Upper lobe of left lung (tissue), 6 donors: ENCODE measurements at regions not wholly inside any gene's neighbourhood (a gene's known extent, or its start where the extent isn't known, plus 50 kb on each side); places are given as distances from the start of the nearest gene placed in this dataset.

ENCODE experiments used
- ATAC-seq, 2 donors: fragments of 200-7000 bp; cut with Tn5 transposase; one replicate each; pipeline ENCODE4 v1.9.1; 2022; ENCODE audit warnings: mild to moderate bottlenecking in 2 of 2, moderate library complexity in 2 of 2; ENCODE audit not compliant: low FRiP score in 2 of 2
- DNase-seq, 2 donors: peaks; one replicate each; pipeline ENCODE4 v3.0.0-alpha.2; 2019 to 2020
- H3K27ac ChIP-seq, 4 donors: fragments of 200-600 bp; sonication (generic); one replicate each; pipeline ENCODE4 v1.5.1; 2016 to 2019
- H3K27me3 ChIP-seq, 4 donors: fragments of 200-600 bp; sonication (generic); one replicate each; pipeline ENCODE4 v1.5.1; 2017 to 2019
- H3K36me3 ChIP-seq, 4 donors: fragments of 200-600 bp; sonication (generic); one replicate each; pipeline ENCODE4 v1.5.1; 2016 to 2019
- H3K4me1 ChIP-seq, 4 donors: fragments of 200-600 bp; sonication (generic); one replicate each; pipeline ENCODE4 v1.5.1; 2018 to 2019
- H3K4me3 ChIP-seq, 4 donors: fragments of 200-600 bp; sonication (generic); one replicate each; pipeline ENCODE4 v1.5.1; 2017 to 2019; ENCODE audit warnings: mild to moderate bottlenecking in 2 of 4, moderate library complexity in 1 of 4
- H3K9me3 ChIP-seq, 4 donors: fragments of 200-600 bp; sonication (generic); one replicate each; pipeline ENCODE4 v1.5.1; 2018 to 2019
- EP300 ChIP-seq, 4 donors: sonication (generic); formaldehyde crosslinking; IDR thresholded peaks; one replicate each; pipeline ENCODE4 v1.5.1; 2017; ENCODE audit warnings: antibody characterized with exemption in 4 of 4, control low read depth in 2 of 4
- POLR2A ChIP-seq, 4 donors: fragments of 450-650 bp; IDR thresholded peaks; one replicate each; pipeline ENCODE4 v1.5.1; 2016 to 2017; ENCODE audit warnings: antibody characterized with exemption in 4 of 4, mild to moderate bottlenecking in 2 of 4
- POLR2AphosphoS5 ChIP-seq, 2 donors: sonication (generic); formaldehyde crosslinking; IDR thresholded peaks; one replicate each; pipeline ENCODE4 v1.5.1; 2017; ENCODE audit warnings: antibody characterized with exemption in 2 of 2
- WGBS, 2 donors: methylation state at CpG; one replicate each; pipeline ENCODE4 v1.1.5; 2017 to 2018; 5-methylcytosine and 5-hydroxymethylcytosine counted together
- TF ChIP-seq, protein P1 (sequence below), 6 experiments: fragments of 450-650 bp in 4 of 6; fragments of 200-600 bp in 2 of 6; sonication (generic) in 2 of 6; IDR thresholded peaks; one replicate each; pipeline ENCODE4 v1.5.1; 2016 to 2019; ENCODE audit warnings: antibody characterized with exemption in 6 of 6
- donor health status: DM: no; HTN: no; CAD: no; lungs with moderate emphysema.
- donor health status: DM: no; HTN: yes; CAD: no; lungs with severe emphysema.

- TF ChIP-seq EP300 (IDR thresholded peaks at IDR 0.05): no peak
- TF ChIP-seq POLR2A (IDR thresholded peaks at IDR 0.05): no peak
- TF ChIP-seq, protein P1, sequence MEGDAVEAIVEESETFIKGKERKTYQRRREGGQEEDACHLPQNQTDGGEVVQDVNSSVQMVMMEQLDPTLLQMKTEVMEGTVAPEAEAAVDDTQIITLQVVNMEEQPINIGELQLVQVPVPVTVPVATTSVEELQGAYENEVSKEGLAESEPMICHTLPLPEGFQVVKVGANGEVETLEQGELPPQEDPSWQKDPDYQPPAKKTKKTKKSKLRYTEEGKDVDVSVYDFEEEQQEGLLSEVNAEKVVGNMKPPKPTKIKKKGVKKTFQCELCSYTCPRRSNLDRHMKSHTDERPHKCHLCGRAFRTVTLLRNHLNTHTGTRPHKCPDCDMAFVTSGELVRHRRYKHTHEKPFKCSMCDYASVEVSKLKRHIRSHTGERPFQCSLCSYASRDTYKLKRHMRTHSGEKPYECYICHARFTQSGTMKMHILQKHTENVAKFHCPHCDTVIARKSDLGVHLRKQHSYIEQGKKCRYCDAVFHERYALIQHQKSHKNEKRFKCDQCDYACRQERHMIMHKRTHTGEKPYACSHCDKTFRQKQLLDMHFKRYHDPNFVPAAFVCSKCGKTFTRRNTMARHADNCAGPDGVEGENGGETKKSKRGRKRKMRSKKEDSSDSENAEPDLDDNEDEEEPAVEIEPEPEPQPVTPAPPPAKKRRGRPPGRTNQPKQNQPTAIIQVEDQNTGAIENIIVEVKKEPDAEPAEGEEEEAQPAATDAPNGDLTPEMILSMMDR (IDR thresholded peaks at IDR 0.05): no peak
- TF ChIP-seq POLR2AphosphoS5 (IDR thresholded peaks at IDR 0.05): no peak
Observed at GRCh38 chr5:97657239-97657638, 474.2 kb upstream of the RIOK2 start.

DNA sequence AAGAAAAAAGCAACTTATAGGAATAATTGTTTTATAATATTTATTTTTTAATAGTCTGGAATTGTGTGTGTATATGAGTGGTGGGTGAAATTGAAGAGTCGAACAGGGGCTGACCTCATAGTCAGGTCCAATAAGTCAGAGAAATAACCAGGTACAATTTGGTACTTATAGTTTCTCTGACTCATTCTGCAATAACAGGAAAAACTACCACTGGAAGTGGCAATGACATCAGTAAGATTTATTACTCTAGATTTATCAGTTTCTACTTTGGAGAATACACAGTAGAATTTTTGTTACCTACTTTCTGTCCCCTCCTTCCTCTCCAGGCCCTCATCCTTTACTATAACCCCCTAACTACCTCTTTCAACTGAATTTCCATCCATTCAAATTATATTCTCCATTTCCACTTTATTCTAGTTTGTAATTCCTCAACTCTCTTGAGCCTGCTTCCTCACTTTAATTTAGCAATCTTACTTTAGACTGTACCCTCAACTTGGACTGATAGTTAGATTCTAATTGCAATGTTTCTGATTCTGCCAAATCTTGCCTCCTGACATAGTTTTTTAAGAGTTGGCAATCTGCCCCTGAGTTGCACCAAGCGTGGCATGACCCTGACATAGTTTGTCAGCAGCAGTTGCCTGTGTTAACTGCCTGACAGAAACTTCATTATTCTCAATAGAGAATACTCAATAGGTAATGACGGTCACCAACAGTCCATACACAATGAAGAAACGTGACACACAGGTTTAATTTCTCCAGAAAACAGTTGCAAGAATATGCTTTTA, 475.3 kb upstream of the RIOK2 start:
- 69 to 77% methylated on average over 4 of the region's 4 CpGs for WGBS, 2 donors
- Histone ChIP-seq H3K27me3 (no peaks in the 10 kb centered on the region), H3K36me3 (no peaks in the 10 kb centered on the region), H3K9me3 (no peaks in the 10 kb centered on the region), H3K4me1 (no peaks in the 10 kb centered on the region), H3K4me3 (no peak overlapping the region), H3K27ac (no peak overlapping the region)
- ATAC-seq (no peak), DNase-seq (no peak)
- TF ChIP-seq POLR2AphosphoS5 (IDR thresholded peaks at IDR 0.05) (no peak), POLR2A (IDR thresholded peaks at IDR 0.05) (no peak), EP300 (IDR thresholded peaks at IDR 0.05) (no peak)
- TF ChIP-seq, protein P1 (IDR thresholded peaks at IDR 0.05): no peak

More at GRCh38 chr5:97657239-97657638, 474.2 kb upstream of the RIOK2 start:
- Histone ChIP-seq H3K4me3 (no peak overlapping the region), H3K4me1 (no peaks in the 10 kb centered on the region), H3K9me3 (no peaks in the 10 kb centered on the region), H3K27ac (no peak overlapping the region), H3K27me3 (no peaks in the 10 kb centered on the region), H3K36me3 (no peaks in the 10 kb centered on the region)
- no peak for ATAC-seq
- no peak for DNase-seq
- 65 to 67% methylated on average over 1 of the region's 1 CpG for WGBS, 2 donors

DNA sequence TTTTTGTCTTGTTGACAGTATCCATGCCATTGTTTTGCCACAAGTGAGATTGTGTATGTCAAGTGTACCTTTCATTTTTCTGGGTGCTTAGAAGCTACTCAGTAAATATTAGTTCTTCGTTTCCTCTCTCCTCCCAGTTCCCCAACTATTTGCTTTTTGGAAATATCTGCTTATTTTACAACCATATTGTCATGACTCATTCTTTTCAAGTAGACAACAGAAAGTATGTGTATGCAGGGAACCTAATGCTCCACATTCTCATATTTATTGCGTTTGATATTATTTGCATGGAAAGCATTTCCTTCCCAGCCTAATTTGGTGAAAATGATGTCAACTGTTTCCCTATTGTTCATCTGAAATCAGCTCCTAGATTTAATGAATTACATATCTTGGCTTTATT, 483.7 kb upstream of the RIOK2 start:
- Histone ChIP-seq H3K27ac (no peak overlapping the region), H3K4me1 (no peaks in the 10 kb centered on the region), H3K27me3 (no peaks in the 10 kb centered on the region), H3K9me3 (no peaks in the 10 kb centered on the region), H3K36me3 (no peaks in the 10 kb centered on the region), H3K4me3 (no peak overlapping the region)
- no peak for DNase-seq
- TF ChIP-seq EP300 (IDR thresholded peaks at IDR 0.05) (no peak), POLR2AphosphoS5 (IDR thresholded peaks at IDR 0.05) (no peak), POLR2A (IDR thresholded peaks at IDR 0.05) (no peak)
- TF ChIP-seq, protein P1 (IDR thresholded peaks at IDR 0.05): no peak
- WGBS, 2 donors: 73 to 75% methylated on average over 2 of the region's 2 CpGs
- no peak for ATAC-seq

DNA sequence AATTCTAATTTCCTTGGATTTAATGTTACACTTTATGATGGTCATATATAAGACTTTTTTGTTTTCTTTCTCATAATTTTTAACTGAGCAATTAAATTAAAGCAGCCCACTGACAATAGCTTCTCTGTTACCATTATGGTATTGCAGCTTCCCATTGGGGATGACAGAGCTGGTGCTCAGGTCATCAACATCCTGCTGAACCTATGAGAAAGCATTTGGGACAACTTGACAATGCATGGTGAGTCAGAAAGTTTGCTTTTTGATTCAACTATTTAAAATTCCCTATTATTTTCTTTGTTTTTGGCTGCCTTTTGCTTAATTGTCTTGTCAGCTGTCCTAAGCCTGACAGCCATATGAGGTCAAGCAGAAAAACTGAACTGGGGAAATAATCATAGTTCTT, 487.4 kb upstream of the RIOK2 start:
- DNase-seq (no peak), ATAC-seq (no peak)
- no peaks in the 10 kb centered on the region for H3K4me1 ChIP-seq
- no peak overlapping the region for H3K27ac ChIP-seq
- H3K4me3 ChIP-seq: no peak overlapping the region
- H3K27me3 ChIP-seq: no peaks in the 10 kb centered on the region
- no peaks in the 10 kb centered on the region for H3K36me3 ChIP-seq
- TF ChIP-seq POLR2AphosphoS5 (IDR thresholded peaks at IDR 0.05) (no peak), POLR2A (IDR thresholded peaks at IDR 0.05) (no peak), EP300 (IDR thresholded peaks at IDR 0.05) (no peak)
- TF ChIP-seq, protein P1 (IDR thresholded peaks at IDR 0.05): no peak
- H3K9me3 ChIP-seq: no peaks in the 10 kb centered on the region

- H3K36me3 ChIP-seq: no peaks in the 10 kb centered on the region
- WGBS, 2 donors: 78 to 85% methylated on average over 3 of the region's 3 CpGs
- no peaks in the 10 kb centered on the region for H3K9me3 ChIP-seq
- TF ChIP-seq EP300 (IDR thresholded peaks at IDR 0.05) (no peak), POLR2A (IDR thresholded peaks at IDR 0.05) (no peak), POLR2AphosphoS5 (IDR thresholded peaks at IDR 0.05) (no peak)
- TF ChIP-seq, protein P1 (IDR thresholded peaks at IDR 0.05): no peak
- no peak for DNase-seq
- H3K27ac ChIP-seq: no peak overlapping the region
- H3K4me1 ChIP-seq: no peaks in the 10 kb centered on the region
- no peak overlapping the region for H3K4me3 ChIP-seq
- ATAC-seq: no peak
- H3K27me3 ChIP-seq: no peaks in the 10 kb centered on the region
Observed at GRCh38 chr5:97676608-97677007, 493.6 kb upstream of the RIOK2 start.
